ENCODE measurements at regions not wholly inside any gene's neighbourhood (a gene's known extent, or its start where the extent isn't known, plus 50 kb on each side); places are given as distances from the start of the nearest gene placed in this dataset.
"Not testable (repeated sequence)": the region's sequence is repeated elsewhere in the genome, so short reads cannot be mapped to it uniquely, and the experiment has no call there.

- no peak for DNase-seq
Observed at GRCh38 chr2:192465141-192465540, 270.4 kb upstream of the TMEFF2 start.

GRCh38 chr2:192459422-192459821 lies 264.7 kb upstream of the TMEFF2 start:
- DNase-seq = no peak

- no peak for DNase-seq
Observed at GRCh38 chr2:192448881-192449280, 254.1 kb upstream of the TMEFF2 start.

GRCh38 chr2:192444286-192444838 lies 249.6 kb upstream of the TMEFF2 start:
- DNase-seq = no peak

GRCh38 chr2:192443831-192444230 lies 249.1 kb upstream of the TMEFF2 start:
- DNase-seq = no peak

GRCh38 chr2:192438239-192438638 lies 243.5 kb upstream of the TMEFF2 start:
- no peak for DNase-seq

- no peak for DNase-seq
Observed at GRCh38 chr2:192437653-192438052, 242.9 kb upstream of the TMEFF2 start.

- no peak for DNase-seq
Observed at GRCh38 chr2:192424243-192424642, 229.5 kb upstream of the TMEFF2 start.

GRCh38 chr2:192419786-192420185 lies 225.1 kb upstream of the TMEFF2 start:
- no peak for DNase-seq

GRCh38 chr2:192416060-192416459 lies 221.3 kb upstream of the TMEFF2 start:
- DNase-seq = no peak

GRCh38 chr2:192414794-192415193 lies 220.1 kb upstream of the TMEFF2 start:
- no peak for DNase-seq

- no peak for DNase-seq
Observed at GRCh38 chr2:192413812-192414681, 219.3 kb upstream of the TMEFF2 start.

- not testable (repeated sequence) for DNase-seq
Observed at GRCh38 chr2:192412866-192413265, 218.1 kb upstream of the TMEFF2 start.

- no peak for DNase-seq
Observed at GRCh38 chr2:192412394-192412793, 217.7 kb upstream of the TMEFF2 start.

- DNase-seq = no peak
Observed at GRCh38 chr2:192411755-192412154, 217.0 kb upstream of the TMEFF2 start.

GRCh38 chr2:192410319-192410718 lies 215.6 kb upstream of the TMEFF2 start:
- no peak for DNase-seq

- DNase-seq = no peak
Observed at GRCh38 chr2:192407692-192408091, 213.0 kb upstream of the TMEFF2 start.

- DNase-seq = no peak
Observed at GRCh38 chr2:192398236-192398635, 203.5 kb upstream of the TMEFF2 start.

- no peak for DNase-seq
Observed at GRCh38 chr2:192394605-192395004, 199.9 kb upstream of the TMEFF2 start.

GRCh38 chr2:192391041-192391440 lies 196.3 kb upstream of the TMEFF2 start:
- no peak for DNase-seq

- DNase-seq = no peak
Observed at GRCh38 chr2:192390401-192390800, 195.7 kb upstream of the TMEFF2 start.

- not testable (repeated sequence) for DNase-seq
Observed at GRCh38 chr2:192384191-192384590, 189.5 kb upstream of the TMEFF2 start.

- no peak for DNase-seq
Observed at GRCh38 chr2:192381082-192381481, 186.3 kb upstream of the TMEFF2 start.

GRCh38 chr2:192379736-192380135 lies 185.0 kb upstream of the TMEFF2 start:
- DNase-seq = no peak

GRCh38 chr2:192377173-192377572 lies 182.4 kb upstream of the TMEFF2 start:
- no peak for DNase-seq

Data from amniotic stem cell (primary cell).